Transverse colon (tissue), 4 donors: ENCODE measurements at regions not wholly inside any gene's neighbourhood (a gene's known extent, or its start where the extent isn't known, plus 50 kb on each side); places are given as distances from the start of the nearest gene placed in this dataset.

Experiments
- POLR2A ChIP-seq: fragments of 450-650 bp; IDR thresholded peaks from one replicate; pipeline ENCODE4 v1.6.1; 2016; ENCODE audit warnings: antibody characterized with exemption, mild to moderate bottlenecking, moderate library complexity
- POLR2AphosphoS5 ChIP-seq, 3 donors: sonication (generic); formaldehyde crosslinking; IDR thresholded peaks; one replicate each; pipeline ENCODE4 v1.6.1; 2016; ENCODE audit warnings: antibody characterized with exemption in 3 of 3
- TF ChIP-seq, protein P1 (sequence below), 5 experiments: fragments of 200-600 bp in 3 of 5; fragments of 450-650 bp in 2 of 5; sonication (generic) in 3 of 5; IDR thresholded peaks; 1 replicate in 2 of 5; 2 replicates in 3 of 5; pipeline ENCODE4 v1.5.1; 2016 to 2017; ENCODE audit warnings: antibody characterized with exemption in 5 of 5, inconsistent platforms in 3 of 5, mild to moderate bottlenecking in 2 of 5, moderate library complexity in 1 of 5

DNA sequence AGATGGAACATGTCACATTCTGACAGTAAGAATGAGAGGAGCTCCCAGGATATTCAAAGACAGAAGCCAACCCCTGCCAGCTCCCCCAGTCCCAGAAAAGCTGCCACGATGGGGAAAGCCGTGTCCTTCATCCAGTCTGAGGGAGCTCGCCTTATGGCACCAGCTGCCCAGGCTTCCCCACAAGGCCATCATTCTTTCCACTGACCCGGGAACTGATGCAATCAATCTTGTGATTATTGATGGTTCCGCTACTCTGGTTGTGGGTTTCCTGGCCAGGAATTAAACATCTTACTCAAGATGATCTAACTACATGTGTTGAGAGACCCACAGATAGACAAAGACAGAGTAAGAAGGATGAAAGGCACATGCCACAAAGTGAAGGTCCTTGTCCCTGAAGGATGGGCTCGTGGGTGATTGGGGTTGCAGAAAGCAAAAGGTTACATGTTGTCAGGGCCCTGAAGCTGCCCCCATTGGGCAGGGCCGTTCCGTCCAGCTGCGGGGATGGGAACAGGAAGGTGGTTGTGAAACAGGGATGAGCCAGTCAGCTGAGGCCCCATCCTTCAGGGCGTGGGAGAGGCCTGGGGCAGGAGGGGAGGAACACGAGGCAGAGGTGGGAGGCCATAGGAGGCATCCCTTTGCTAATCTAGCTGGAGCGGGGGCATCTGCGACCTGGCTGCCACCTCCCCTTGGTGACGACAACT, 127.6 kb downstream of the OAT start:
- TF ChIP-seq POLR2A (no peak), POLR2AphosphoS5 (IDR thresholded peaks at IDR 0.05) (peak in 1 of 3 donors; percentile 17)
- TF ChIP-seq, protein P1, sequence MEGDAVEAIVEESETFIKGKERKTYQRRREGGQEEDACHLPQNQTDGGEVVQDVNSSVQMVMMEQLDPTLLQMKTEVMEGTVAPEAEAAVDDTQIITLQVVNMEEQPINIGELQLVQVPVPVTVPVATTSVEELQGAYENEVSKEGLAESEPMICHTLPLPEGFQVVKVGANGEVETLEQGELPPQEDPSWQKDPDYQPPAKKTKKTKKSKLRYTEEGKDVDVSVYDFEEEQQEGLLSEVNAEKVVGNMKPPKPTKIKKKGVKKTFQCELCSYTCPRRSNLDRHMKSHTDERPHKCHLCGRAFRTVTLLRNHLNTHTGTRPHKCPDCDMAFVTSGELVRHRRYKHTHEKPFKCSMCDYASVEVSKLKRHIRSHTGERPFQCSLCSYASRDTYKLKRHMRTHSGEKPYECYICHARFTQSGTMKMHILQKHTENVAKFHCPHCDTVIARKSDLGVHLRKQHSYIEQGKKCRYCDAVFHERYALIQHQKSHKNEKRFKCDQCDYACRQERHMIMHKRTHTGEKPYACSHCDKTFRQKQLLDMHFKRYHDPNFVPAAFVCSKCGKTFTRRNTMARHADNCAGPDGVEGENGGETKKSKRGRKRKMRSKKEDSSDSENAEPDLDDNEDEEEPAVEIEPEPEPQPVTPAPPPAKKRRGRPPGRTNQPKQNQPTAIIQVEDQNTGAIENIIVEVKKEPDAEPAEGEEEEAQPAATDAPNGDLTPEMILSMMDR (IDR thresholded peaks at IDR 0.05), result no peak
